ACC112 (cell line): ENCODE measurements at regions not wholly inside any gene's neighbourhood (a gene's known extent, or its start where the extent isn't known, plus 50 kb on each side); places are given as distances from the start of the nearest gene placed in this dataset.

Experiments
- H2AFZ ChIP-seq: fragments of 200-600 bp; sonication (generic); one replicate; pipeline ENCODE4 v1.6.0; 2017; ENCODE audit warnings: antibody characterized with exemption, low read length; ENCODE audit not compliant: unreplicated experiment
- H3K27ac ChIP-seq: fragments of 200-600 bp; sonication (generic); 2 replicates; pipeline ENCODE4 v1.5.1; 2014; ENCODE audit warnings: low read depth, mild to moderate bottlenecking, antibody characterized with exemption, low read length, moderate library complexity
- H3K27me3 ChIP-seq: fragments of 200-600 bp; sonication (generic); 2 replicates; pipeline ENCODE4 v1.6.1; 2014; ENCODE audit warnings: mild to moderate bottlenecking, antibody characterized with exemption, low read length, moderate library complexity, mixed read lengths; ENCODE audit not compliant: insufficient read depth
- H3K36me3 ChIP-seq: fragments of 200-600 bp; sonication (generic); 2 replicates; pipeline ENCODE4 v1.6.1; 2016; ENCODE audit warnings: mild to moderate bottlenecking, antibody characterized with exemption, low read length, moderate library complexity, mixed read lengths; ENCODE audit not compliant: insufficient read depth
- H3K4me1 ChIP-seq: fragments of 200-600 bp; sonication (generic); one replicate; pipeline ENCODE4 v1.6.1; 2016; ENCODE audit warnings: low read length, mixed read lengths; ENCODE audit not compliant: insufficient read depth, unreplicated experiment, control insufficient read depth
- H3K4me3 ChIP-seq: fragments of 200-600 bp; sonication (generic); 2 replicates; pipeline ENCODE4 v1.5.1; 2014; ENCODE audit warnings: mild to moderate bottlenecking, low read depth, low read length
- H3K79me2 ChIP-seq: fragments of 200-600 bp; sonication (generic); one replicate; pipeline ENCODE4 v1.6.0; 2016; ENCODE audit warnings: low read length; ENCODE audit not compliant: control insufficient read depth, unreplicated experiment, insufficient read depth

DNA sequence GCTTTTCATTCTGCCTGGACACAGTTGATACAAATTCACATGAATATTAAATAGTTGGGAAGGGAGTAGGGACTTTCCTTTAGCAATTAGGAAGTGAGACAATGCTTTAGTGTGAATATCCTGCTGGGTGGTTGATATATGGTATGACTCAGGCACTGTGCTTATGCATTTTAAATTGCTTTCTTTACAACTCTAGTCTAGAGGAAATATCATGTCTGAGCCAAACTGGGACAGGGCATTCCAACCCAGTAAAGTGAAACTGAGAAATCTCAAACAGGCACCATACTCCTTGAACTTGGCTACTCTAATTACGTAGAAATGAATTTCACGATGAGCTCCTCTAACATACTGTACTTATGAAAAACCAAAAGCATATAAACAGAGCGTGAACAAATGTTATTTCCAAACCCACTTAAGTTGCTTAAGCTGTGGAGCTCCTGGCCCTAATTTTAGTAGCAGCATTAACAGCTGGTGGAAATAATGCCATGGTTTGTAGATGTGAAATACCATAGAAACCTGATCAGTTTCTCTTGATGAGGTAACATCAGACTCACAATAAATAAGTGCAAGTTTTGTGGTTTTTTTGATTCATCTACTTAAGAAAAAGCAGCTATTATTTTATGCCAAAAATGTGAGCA, 242.9 kb upstream of the GK2 start:
- Histone ChIP-seq H3K27ac (peak overlapping the region; percentile 43), H3K36me3 (no peaks in the 10 kb centered on the region), H2AFZ (peak overlapping the region; percentile 55), H3K4me3 (peak overlapping the region; percentile 8; the same call in 1 of the 2 replicates), H3K27me3 (no peaks in the 10 kb centered on the region), H3K79me2 (no peaks in the 10 kb centered on the region), H3K4me1 (peaks cover 24% of the 10 kb centered on the region)

DNA sequence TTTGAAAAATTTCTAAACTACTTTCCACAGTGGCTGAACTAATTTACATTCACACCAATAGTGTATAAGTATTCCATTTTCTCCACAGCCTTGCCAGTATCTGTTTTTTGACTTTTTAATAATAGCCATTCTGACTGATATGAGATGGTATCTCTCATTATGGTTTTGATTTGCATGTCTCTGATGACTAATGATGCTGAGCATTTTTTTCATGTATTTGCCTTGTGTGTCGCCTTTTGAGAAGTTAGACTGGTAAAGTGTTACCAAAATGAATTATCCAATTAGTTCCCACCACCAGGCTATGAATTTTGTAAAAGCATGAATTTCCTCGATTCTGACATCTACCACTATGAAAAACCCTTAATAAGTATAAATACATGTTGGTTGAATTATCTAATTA, 242.2 kb upstream of the GK2 start:
- H3K4me3 ChIP-seq, result no peak overlapping the region
- peaks cover 24% of the 10 kb centered on the region for H3K4me1 ChIP-seq
- H3K27me3 ChIP-seq, result no peaks in the 10 kb centered on the region
- no peaks in the 10 kb centered on the region for H3K79me2 ChIP-seq
- peak overlapping the region; percentile 43; the same call in 1 of the 2 replicates for H3K27ac ChIP-seq
- no peaks in the 10 kb centered on the region for H3K36me3 ChIP-seq
- H2AFZ ChIP-seq, result no peak overlapping the region

DNA sequence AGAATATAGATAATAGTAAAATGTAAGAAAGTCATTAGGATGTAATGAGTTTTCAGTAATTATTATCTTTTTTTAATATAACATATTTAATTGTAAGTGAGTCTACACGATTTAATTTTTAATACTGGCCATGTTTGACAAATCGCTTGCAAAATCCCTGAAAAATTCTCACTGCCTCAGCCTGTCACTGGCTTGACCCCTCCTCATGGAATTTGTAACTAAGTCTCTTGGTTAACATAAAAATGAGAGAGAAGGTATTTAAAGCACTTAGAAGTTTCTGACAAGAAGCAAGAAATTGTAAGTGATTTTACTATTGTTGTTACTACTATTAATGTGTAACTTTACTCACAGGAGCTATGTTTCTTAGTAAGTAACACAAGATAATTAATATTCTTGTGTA, 237.9 kb upstream of the GK2 start:
- peaks cover 8% of the 10 kb centered on the region for H3K4me1 ChIP-seq
- no peaks in the 10 kb centered on the region for H3K36me3 ChIP-seq
- no peak overlapping the region for H3K27ac ChIP-seq
- no peaks in the 10 kb centered on the region for H3K27me3 ChIP-seq
- no peaks in the 10 kb centered on the region for H3K79me2 ChIP-seq
- no peak overlapping the region for H2AFZ ChIP-seq
- no peak overlapping the region for H3K4me3 ChIP-seq

DNA sequence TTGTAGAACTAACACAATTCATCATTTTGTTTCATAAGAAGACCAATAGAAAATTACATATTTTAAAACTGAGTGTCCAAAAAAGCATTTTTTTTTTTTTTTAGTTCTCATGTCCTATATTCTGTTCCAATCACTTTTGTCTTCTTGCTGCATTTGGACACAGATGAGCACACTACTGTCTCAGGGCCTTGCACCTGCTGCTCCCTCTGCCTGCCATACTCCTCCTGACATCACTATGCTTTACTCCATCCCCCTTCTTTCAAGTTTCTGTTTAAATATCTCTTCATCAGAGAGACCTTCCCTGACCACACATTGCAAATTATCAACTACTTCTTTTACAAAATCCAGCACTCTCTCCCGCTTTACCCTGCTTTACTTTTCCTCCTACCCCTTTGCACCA, 230.7 kb upstream of the GK2 start:
- no peaks in the 10 kb centered on the region for H3K36me3 ChIP-seq
- H3K4me3 ChIP-seq, result no peak overlapping the region
- no peaks in the 10 kb centered on the region for H3K27me3 ChIP-seq
- H2AFZ ChIP-seq, result no peak overlapping the region
- no peak overlapping the region for H3K27ac ChIP-seq
- no peaks in the 10 kb centered on the region for H3K79me2 ChIP-seq
- no peaks in the 10 kb centered on the region for H3K4me1 ChIP-seq

DNA sequence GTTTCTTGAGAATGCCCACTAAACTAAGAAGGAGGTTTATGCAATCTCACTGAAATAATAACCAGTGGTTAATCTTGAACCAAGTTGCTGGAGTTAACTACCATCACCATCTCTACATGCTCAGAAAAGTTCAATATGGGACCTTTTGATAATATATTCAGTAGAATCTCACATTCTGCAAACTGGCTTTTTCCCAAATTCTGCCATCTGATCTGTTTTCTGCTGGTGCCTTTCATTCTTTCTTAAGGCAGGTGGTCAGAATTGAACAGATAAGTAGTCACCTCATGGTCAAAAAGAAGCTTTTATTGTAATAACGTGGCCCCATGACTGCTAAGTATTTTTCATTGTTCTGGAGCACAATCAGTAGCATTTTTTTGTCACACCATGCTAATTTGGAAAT, 229.0 kb upstream of the GK2 start:
- no peak overlapping the region for H3K4me3 ChIP-seq
- H3K79me2 ChIP-seq, result no peaks in the 10 kb centered on the region
- no peaks in the 10 kb centered on the region for H3K27me3 ChIP-seq
- H3K36me3 ChIP-seq, result no peaks in the 10 kb centered on the region
- H3K27ac ChIP-seq, result no peak overlapping the region
- H3K4me1 ChIP-seq, result no peaks in the 10 kb centered on the region
- H2AFZ ChIP-seq, result no peak overlapping the region

DNA sequence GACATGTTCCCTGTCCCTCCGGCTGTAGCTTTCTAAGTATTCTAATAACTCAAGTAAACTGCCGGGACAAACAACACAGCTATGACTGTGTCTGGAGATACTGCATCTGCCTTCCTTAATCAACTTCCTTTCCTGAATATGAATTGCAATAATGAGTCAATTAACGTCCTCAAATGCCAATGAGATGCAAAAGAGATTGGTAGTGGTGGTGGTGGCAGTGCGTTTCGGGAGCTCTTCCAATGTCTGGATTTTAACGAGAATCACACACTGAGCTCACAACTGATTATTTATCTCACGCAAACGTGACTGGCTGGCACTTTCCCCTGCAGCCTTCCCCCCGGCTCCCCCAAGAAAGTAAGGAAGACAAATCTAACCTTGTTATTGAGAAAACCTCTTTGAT, 226.1 kb upstream of the GK2 start:
- no peaks in the 10 kb centered on the region for H3K79me2 ChIP-seq
- H3K36me3 ChIP-seq, result no peaks in the 10 kb centered on the region
- no peaks in the 10 kb centered on the region for H3K4me1 ChIP-seq
- no peak overlapping the region for H3K4me3 ChIP-seq
- H3K27ac ChIP-seq, result no peak overlapping the region
- no peaks in the 10 kb centered on the region for H3K27me3 ChIP-seq
- no peak overlapping the region for H2AFZ ChIP-seq

DNA sequence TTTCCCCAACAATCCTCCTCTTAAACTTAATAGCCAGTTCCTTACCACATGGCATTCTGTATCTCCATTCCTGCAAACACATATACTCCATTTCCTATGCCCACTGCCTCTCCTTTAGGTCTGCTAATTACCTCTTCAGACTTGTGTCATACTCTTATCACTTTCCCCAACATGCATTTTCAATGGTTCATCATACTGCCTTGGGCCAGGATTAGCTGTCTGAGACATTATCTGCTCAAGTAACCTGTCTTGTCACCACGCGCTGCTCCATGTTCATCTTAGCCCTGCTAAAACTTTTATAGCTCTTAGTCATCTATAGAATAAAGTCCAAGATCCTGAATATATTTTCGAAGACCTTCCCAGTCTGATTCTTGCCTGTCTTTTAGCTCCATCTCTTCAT, 224.1 kb upstream of the GK2 start:
- H2AFZ ChIP-seq, result no peak overlapping the region
- H3K27ac ChIP-seq, result no peak overlapping the region
- H3K36me3 ChIP-seq, result no peaks in the 10 kb centered on the region
- no peaks in the 10 kb centered on the region for H3K79me2 ChIP-seq
- no peak overlapping the region for H3K4me3 ChIP-seq
- no peaks in the 10 kb centered on the region for H3K4me1 ChIP-seq
- H3K27me3 ChIP-seq, result no peaks in the 10 kb centered on the region

DNA sequence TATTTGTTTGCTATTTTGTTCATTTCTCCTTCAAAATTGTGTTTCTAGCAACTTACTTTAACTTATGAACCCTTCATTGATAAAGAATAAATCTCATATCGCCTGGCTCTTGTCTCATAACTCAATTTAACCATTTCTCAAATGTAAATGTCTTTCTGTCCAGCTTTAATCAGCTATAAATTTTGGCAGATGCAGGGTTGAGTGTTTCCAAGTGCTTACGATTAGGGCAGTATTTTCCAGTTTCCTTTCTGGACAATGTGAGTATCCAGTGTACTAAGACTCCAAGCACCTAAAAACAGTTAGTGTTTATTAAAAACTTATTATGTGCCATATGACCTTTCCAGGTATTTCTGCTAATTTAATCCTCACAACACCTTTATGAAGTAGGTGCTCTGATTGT, 218.6 kb upstream of the GK2 start:
- H3K4me1 ChIP-seq, result no peaks in the 10 kb centered on the region
- H2AFZ ChIP-seq, result peak overlapping the region; percentile 98
- H3K79me2 ChIP-seq, result no peaks in the 10 kb centered on the region
- H3K27me3 ChIP-seq, result no peaks in the 10 kb centered on the region
- peak overlapping the region; percentile 70 for H3K4me3 ChIP-seq
- H3K27ac ChIP-seq, result no peak overlapping the region
- H3K36me3 ChIP-seq, result no peaks in the 10 kb centered on the region

DNA sequence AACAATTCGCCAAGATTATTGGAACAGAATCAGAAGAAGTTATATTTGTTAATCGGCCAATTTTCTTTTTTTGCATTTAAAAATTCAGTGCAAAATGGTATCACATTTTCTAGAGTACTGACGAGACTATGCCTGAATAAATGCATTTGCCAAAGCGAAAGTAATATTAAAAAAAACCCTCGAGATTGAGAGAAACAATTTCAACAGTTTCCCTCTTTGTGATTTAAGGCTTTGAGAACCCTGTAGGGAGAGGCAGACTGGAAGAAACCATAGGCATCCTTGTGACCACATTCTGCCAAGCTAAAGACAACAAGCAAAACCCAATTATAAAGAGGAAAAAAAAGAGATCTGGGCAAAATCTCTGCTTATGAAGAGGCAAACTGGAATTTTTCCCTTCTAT, 218.1 kb upstream of the GK2 start:
- Histone ChIP-seq H2AFZ (peak overlapping the region; percentile 98), H3K4me1 (no peaks in the 10 kb centered on the region), H3K36me3 (no peaks in the 10 kb centered on the region), H3K4me3 (peak overlapping the region; percentile 70), H3K27ac (no peak overlapping the region), H3K79me2 (no peaks in the 10 kb centered on the region), H3K27me3 (no peaks in the 10 kb centered on the region)

DNA sequence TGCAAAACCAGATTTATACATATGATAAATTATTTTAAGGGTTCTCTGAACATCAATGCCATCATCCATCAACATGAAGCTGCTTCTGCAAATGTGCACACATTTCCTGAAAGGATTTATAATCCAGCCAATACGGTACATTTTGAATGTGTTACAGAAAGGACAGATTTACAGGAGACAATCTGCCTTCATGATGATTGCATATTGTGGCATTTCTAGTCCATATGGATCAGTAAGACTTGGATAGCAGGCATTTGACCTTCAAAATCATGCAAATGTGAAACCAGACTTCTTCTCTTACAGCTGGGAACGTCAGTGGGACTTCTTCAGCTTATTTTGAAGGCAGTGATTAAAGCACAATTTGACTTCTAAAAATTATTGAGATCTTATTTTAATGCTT, 217.3 kb upstream of the GK2 start:
- H3K4me1 ChIP-seq, result no peaks in the 10 kb centered on the region
- H3K79me2 ChIP-seq, result no peaks in the 10 kb centered on the region
- H3K36me3 ChIP-seq, result no peaks in the 10 kb centered on the region
- H3K27me3 ChIP-seq, result no peaks in the 10 kb centered on the region
- no peak overlapping the region for H3K27ac ChIP-seq
- peak overlapping the region; percentile 70 for H3K4me3 ChIP-seq
- peak overlapping the region; percentile 98 for H2AFZ ChIP-seq

DNA sequence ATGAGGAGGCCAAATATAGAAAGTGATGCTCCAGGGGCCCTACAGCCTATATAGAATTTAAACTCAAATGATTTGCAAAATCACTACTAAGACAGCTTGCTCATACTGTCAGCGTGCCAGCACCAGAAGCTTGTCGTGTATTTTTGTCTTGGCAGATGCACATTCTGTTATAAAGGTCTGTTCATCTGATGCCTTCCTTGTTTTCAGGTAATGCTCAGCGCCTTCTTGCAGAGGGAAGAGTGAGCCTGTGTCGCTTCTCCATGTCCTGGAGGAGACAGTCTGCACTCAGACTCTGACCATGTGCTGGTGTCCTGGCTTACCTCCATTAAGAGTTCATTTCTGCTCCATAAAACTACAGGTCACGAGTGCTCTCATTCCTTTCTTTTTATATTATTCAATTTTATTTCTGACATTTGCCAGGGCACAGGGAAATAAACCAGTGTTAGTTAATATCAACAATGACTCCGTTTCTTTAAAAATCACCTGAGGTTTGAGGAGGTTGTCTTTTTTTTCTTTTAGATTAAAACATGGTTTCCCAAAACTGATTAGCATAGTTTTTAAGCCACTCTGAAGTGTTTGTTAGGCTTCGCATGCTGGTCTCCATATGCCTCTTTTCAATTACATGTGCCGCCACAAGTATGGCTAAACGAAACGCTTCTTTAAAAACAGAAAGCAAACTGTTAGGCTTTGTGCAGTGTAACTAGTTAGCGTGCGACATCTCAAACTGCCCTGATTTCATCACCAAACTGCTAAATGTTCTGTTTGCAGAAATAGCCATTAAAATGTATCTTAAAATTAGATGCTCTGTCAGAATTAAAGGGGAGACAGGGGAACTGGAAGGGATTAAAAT, 215.2 kb upstream of the GK2 start:
- H3K79me2 ChIP-seq, result no peaks in the 10 kb centered on the region
- peak overlapping the region; percentile 42 for H2AFZ ChIP-seq
- H3K36me3 ChIP-seq, result no peaks in the 10 kb centered on the region
- no peaks in the 10 kb centered on the region for H3K4me1 ChIP-seq
- H3K27ac ChIP-seq, result no peak overlapping the region
- H3K27me3 ChIP-seq, result no peaks in the 10 kb centered on the region
- no peak overlapping the region for H3K4me3 ChIP-seq
